ENCODE measurements at regions not wholly inside any gene's neighbourhood (a gene's known extent, or its start where the extent isn't known, plus 50 kb on each side); places are given as distances from the start of the nearest gene placed in this dataset.

- Histone ChIP-seq H3K9me3 (ENCODE audit: control insufficient read depth in 2 of 2, insufficient read depth in 1 of 2, low read length in 1 of 2) (no peaks in the 10 kb centered on the region), H3K36me3 (ENCODE audit: control insufficient read depth in 2 of 2, insufficient read depth in 2 of 2, low read length in 1 of 2) (no peaks in the 10 kb centered on the region), H3K4me1 (ENCODE audit: control insufficient read depth in 2 of 2, insufficient read depth in 2 of 2, low read length in 2 of 2) (no peaks in the 10 kb centered on the region), H3K4me3 (ENCODE audit: low read length in 2 of 2) (no peak overlapping the region), H3K27ac (ENCODE audit: low read depth in 1 of 2, low read length in 1 of 2) (no peak overlapping the region), H3K27me3 (ENCODE audit: control insufficient read depth in 2 of 2, insufficient read depth in 1 of 2, low read length in 1 of 2) (no peaks in the 10 kb centered on the region)
- DNase-seq (ENCODE audit: low read depth in 6 of 9, low spot score in 9 of 9) = no peak
- 92% methylated on average over 3 of the region's 3 CpGs for WGBS
Measured at GRCh38 chr17:71740866-71741265, 380.0 kb upstream of the SOX9 start.

GRCh38 chr17:71741836-71742235 is 379.0 kb upstream of the SOX9 start:
- no peak overlapping the region for H3K4me3 ChIP-seq (ENCODE audit: low read length in 2 of 2)
- no peak for DNase-seq (ENCODE audit: low read depth in 6 of 9, low spot score in 9 of 9)
- H3K27me3 ChIP-seq (ENCODE audit: control insufficient read depth in 2 of 2, insufficient read depth in 1 of 2, low read length in 1 of 2) = no peaks in the 10 kb centered on the region
- H3K27ac ChIP-seq (ENCODE audit: low read depth in 1 of 2, low read length in 1 of 2) = no peak overlapping the region
- H3K9me3 ChIP-seq (ENCODE audit: control insufficient read depth in 2 of 2, insufficient read depth in 1 of 2, low read length in 1 of 2) = no peaks in the 10 kb centered on the region
- no peaks in the 10 kb centered on the region for H3K4me1 ChIP-seq (ENCODE audit: control insufficient read depth in 2 of 2, insufficient read depth in 2 of 2, low read length in 2 of 2)
- no peaks in the 10 kb centered on the region for H3K36me3 ChIP-seq (ENCODE audit: control insufficient read depth in 2 of 2, insufficient read depth in 2 of 2, low read length in 1 of 2)

- Histone ChIP-seq H3K27ac (ENCODE audit: low read depth in 1 of 2, low read length in 1 of 2) (no peak overlapping the region), H3K4me3 (ENCODE audit: low read length in 2 of 2) (no peak overlapping the region), H3K27me3 (ENCODE audit: control insufficient read depth in 2 of 2, insufficient read depth in 1 of 2, low read length in 1 of 2) (no peaks in the 10 kb centered on the region), H3K4me1 (ENCODE audit: control insufficient read depth in 2 of 2, insufficient read depth in 2 of 2, low read length in 2 of 2) (no peaks in the 10 kb centered on the region), H3K36me3 (ENCODE audit: control insufficient read depth in 2 of 2, insufficient read depth in 2 of 2, low read length in 1 of 2) (no peaks in the 10 kb centered on the region), H3K9me3 (ENCODE audit: control insufficient read depth in 2 of 2, insufficient read depth in 1 of 2, low read length in 1 of 2) (no peaks in the 10 kb centered on the region)
- DNase-seq (ENCODE audit: low read depth in 6 of 9, low spot score in 9 of 9) = no peak
Measured at GRCh38 chr17:71748872-71749271, 371.9 kb upstream of the SOX9 start.

- no peak overlapping the region for H3K4me3 ChIP-seq (ENCODE audit: low read length in 2 of 2)
- H3K9me3 ChIP-seq (ENCODE audit: control insufficient read depth in 2 of 2, insufficient read depth in 1 of 2, low read length in 1 of 2) = no peaks in the 10 kb centered on the region
- H3K4me1 ChIP-seq (ENCODE audit: control insufficient read depth in 2 of 2, insufficient read depth in 2 of 2, low read length in 2 of 2) = no peaks in the 10 kb centered on the region
- no peak for DNase-seq (ENCODE audit: low read depth in 6 of 9, low spot score in 9 of 9)
- WGBS = 88% methylated on average over 3 of the region's 3 CpGs
- no peak overlapping the region for H3K27ac ChIP-seq (ENCODE audit: low read depth in 1 of 2, low read length in 1 of 2)
- no peaks in the 10 kb centered on the region for H3K36me3 ChIP-seq (ENCODE audit: control insufficient read depth in 2 of 2, insufficient read depth in 2 of 2, low read length in 1 of 2)
- no peaks in the 10 kb centered on the region for H3K27me3 ChIP-seq (ENCODE audit: control insufficient read depth in 2 of 2, insufficient read depth in 1 of 2, low read length in 1 of 2)
Measured at GRCh38 chr17:71753070-71753469, 367.8 kb upstream of the SOX9 start.

- no peak for DNase-seq (ENCODE audit: low read depth in 6 of 9, low spot score in 9 of 9)
- no peak overlapping the region for H3K27ac ChIP-seq (ENCODE audit: low read depth in 1 of 2, low read length in 1 of 2)
- no peaks in the 10 kb centered on the region for H3K4me1 ChIP-seq (ENCODE audit: control insufficient read depth in 2 of 2, insufficient read depth in 2 of 2, low read length in 2 of 2)
- no peaks in the 10 kb centered on the region for H3K27me3 ChIP-seq (ENCODE audit: control insufficient read depth in 2 of 2, insufficient read depth in 1 of 2, low read length in 1 of 2)
- 87% methylated on average over 5 of the region's 5 CpGs for WGBS
- H3K9me3 ChIP-seq (ENCODE audit: control insufficient read depth in 2 of 2, insufficient read depth in 1 of 2, low read length in 1 of 2) = no peaks in the 10 kb centered on the region
- no peaks in the 10 kb centered on the region for H3K36me3 ChIP-seq (ENCODE audit: control insufficient read depth in 2 of 2, insufficient read depth in 2 of 2, low read length in 1 of 2)
- no peak overlapping the region for H3K4me3 ChIP-seq (ENCODE audit: low read length in 2 of 2)
Measured at GRCh38 chr17:71757156-71757555, 363.7 kb upstream of the SOX9 start.

- Histone ChIP-seq H3K27me3 (ENCODE audit: control insufficient read depth in 2 of 2, insufficient read depth in 1 of 2, low read length in 1 of 2) (no peaks in the 10 kb centered on the region), H3K27ac (ENCODE audit: low read depth in 1 of 2, low read length in 1 of 2) (no peak overlapping the region), H3K9me3 (ENCODE audit: control insufficient read depth in 2 of 2, insufficient read depth in 1 of 2, low read length in 1 of 2) (no peaks in the 10 kb centered on the region), H3K4me3 (ENCODE audit: low read length in 2 of 2) (no peak overlapping the region), H3K4me1 (ENCODE audit: control insufficient read depth in 2 of 2, insufficient read depth in 2 of 2, low read length in 2 of 2) (no peaks in the 10 kb centered on the region), H3K36me3 (ENCODE audit: control insufficient read depth in 2 of 2, insufficient read depth in 2 of 2, low read length in 1 of 2) (no peaks in the 10 kb centered on the region)
- no peak for DNase-seq (ENCODE audit: low read depth in 6 of 9, low spot score in 9 of 9)
- 97% methylated on average over 1 of the region's 1 CpG for WGBS
Measured at GRCh38 chr17:71757956-71758355, 362.9 kb upstream of the SOX9 start.

- Histone ChIP-seq H3K27me3 (ENCODE audit: control insufficient read depth in 2 of 2, insufficient read depth in 1 of 2, low read length in 1 of 2) (no peaks in the 10 kb centered on the region), H3K9me3 (ENCODE audit: control insufficient read depth in 2 of 2, insufficient read depth in 1 of 2, low read length in 1 of 2) (no peaks in the 10 kb centered on the region), H3K27ac (ENCODE audit: low read depth in 1 of 2, low read length in 1 of 2) (no peak overlapping the region), H3K4me3 (ENCODE audit: low read length in 2 of 2) (no peak overlapping the region), H3K4me1 (ENCODE audit: control insufficient read depth in 2 of 2, insufficient read depth in 2 of 2, low read length in 2 of 2) (no peaks in the 10 kb centered on the region), H3K36me3 (ENCODE audit: control insufficient read depth in 2 of 2, insufficient read depth in 2 of 2, low read length in 1 of 2) (no peaks in the 10 kb centered on the region)
- no peak for DNase-seq (ENCODE audit: low read depth in 6 of 9, low spot score in 9 of 9)
- 84% methylated on average over 8 of the region's 8 CpGs for WGBS
Measured at GRCh38 chr17:71759422-71760060, 361.3 kb upstream of the SOX9 start.

- H3K27ac ChIP-seq (ENCODE audit: low read depth in 1 of 2, low read length in 1 of 2) = no peak overlapping the region
- H3K4me1 ChIP-seq (ENCODE audit: control insufficient read depth in 2 of 2, insufficient read depth in 2 of 2, low read length in 2 of 2) = no peaks in the 10 kb centered on the region
- no peaks in the 10 kb centered on the region for H3K36me3 ChIP-seq (ENCODE audit: control insufficient read depth in 2 of 2, insufficient read depth in 2 of 2, low read length in 1 of 2)
- no peak for DNase-seq (ENCODE audit: low read depth in 6 of 9, low spot score in 9 of 9)
- H3K4me3 ChIP-seq (ENCODE audit: low read length in 2 of 2) = no peak overlapping the region
- no peaks in the 10 kb centered on the region for H3K27me3 ChIP-seq (ENCODE audit: control insufficient read depth in 2 of 2, insufficient read depth in 1 of 2, low read length in 1 of 2)
- 82% methylated on average over 6 of the region's 6 CpGs for WGBS
- H3K9me3 ChIP-seq (ENCODE audit: control insufficient read depth in 2 of 2, insufficient read depth in 1 of 2, low read length in 1 of 2) = no peaks in the 10 kb centered on the region
Measured at GRCh38 chr17:71760062-71760720, 360.6 kb upstream of the SOX9 start.

- Histone ChIP-seq H3K36me3 (ENCODE audit: control insufficient read depth in 2 of 2, insufficient read depth in 2 of 2, low read length in 1 of 2) (no peaks in the 10 kb centered on the region), H3K9me3 (ENCODE audit: control insufficient read depth in 2 of 2, insufficient read depth in 1 of 2, low read length in 1 of 2) (no peaks in the 10 kb centered on the region), H3K27ac (ENCODE audit: low read depth in 1 of 2, low read length in 1 of 2) (no peak overlapping the region), H3K27me3 (ENCODE audit: control insufficient read depth in 2 of 2, insufficient read depth in 1 of 2, low read length in 1 of 2) (no peaks in the 10 kb centered on the region), H3K4me1 (ENCODE audit: control insufficient read depth in 2 of 2, insufficient read depth in 2 of 2, low read length in 2 of 2) (no peaks in the 10 kb centered on the region), H3K4me3 (ENCODE audit: low read length in 2 of 2) (no peak overlapping the region)
- DNase-seq (ENCODE audit: low read depth in 6 of 9, low spot score in 9 of 9) = no peak
- 86% methylated on average over 3 of the region's 3 CpGs for WGBS
Measured at GRCh38 chr17:71762526-71762925, 358.3 kb upstream of the SOX9 start.
